ENCODE measurements at regions not wholly inside any gene's neighbourhood (a gene's known extent, or its start where the extent isn't known, plus 50 kb on each side); places are given as distances from the start of the nearest gene placed in this dataset.

GRCh38 chr3:155029941-155030340 lies 50.2 kb upstream of the MME start:
- Mint-ChIP-seq H3K4me1 (no peaks in the 10 kb centered on the region), H3K4me3 (no peak overlapping the region), H3K36me3 (no peaks in the 10 kb centered on the region), H3K9me3 (ENCODE audit: low read depth) (no peaks in the 10 kb centered on the region), H3K27ac (no peak overlapping the region), H3K27me3 (no peaks in the 10 kb centered on the region)
- DNase-seq (no peak), ATAC-seq (no peak)
- CTCF ChIA-PET = no interaction called here

GRCh38 chr3:155026999-155027591 lies 53.0 kb upstream of the MME start:
- ATAC-seq = no peak
- DNase-seq = no peak
- Mint-ChIP-seq H3K4me3 (no peak overlapping the region), H3K36me3 (no peaks in the 10 kb centered on the region), H3K27ac (no peak overlapping the region), H3K4me1 (no peaks in the 10 kb centered on the region), H3K27me3 (no peaks in the 10 kb centered on the region), H3K9me3 (ENCODE audit: low read depth) (no peaks in the 10 kb centered on the region)
- CTCF ChIA-PET = no interaction called here

- CTCF ChIA-PET = no interaction called here
- ATAC-seq = no peak
- Mint-ChIP-seq H3K4me1 (no peaks in the 10 kb centered on the region), H3K4me3 (no peak overlapping the region), H3K36me3 (no peaks in the 10 kb centered on the region), H3K27me3 (no peaks in the 10 kb centered on the region), H3K9me3 (ENCODE audit: low read depth) (peaks cover 3% of the 10 kb centered on the region), H3K27ac (no peak overlapping the region)
- DNase-seq = no peak
These were observed 56.0 kb upstream of the MME start for GRCh38 chr3:155024006-155024638.

- ATAC-seq = no peak
- Mint-ChIP-seq H3K9me3 (ENCODE audit: low read depth) (peaks cover 3% of the 10 kb centered on the region), H3K4me3 (no peak overlapping the region), H3K27me3 (no peaks in the 10 kb centered on the region), H3K36me3 (no peaks in the 10 kb centered on the region), H3K4me1 (no peaks in the 10 kb centered on the region), H3K27ac (no peak overlapping the region)
- CTCF ChIA-PET = no interaction called here
- no peak for DNase-seq
These were observed 57.2 kb upstream of the MME start for GRCh38 chr3:155022896-155023295.

GRCh38 chr3:155019575-155019974 lies 60.5 kb upstream of the MME start:
- Mint-ChIP-seq H3K9me3 (ENCODE audit: low read depth) (peaks cover 3% of the 10 kb centered on the region), H3K36me3 (no peaks in the 10 kb centered on the region), H3K27me3 (no peaks in the 10 kb centered on the region), H3K4me3 (no peak overlapping the region), H3K4me1 (no peaks in the 10 kb centered on the region), H3K27ac (no peak overlapping the region)
- CTCF ChIA-PET = no interaction called here
- no peak for ATAC-seq
- DNase-seq = no peak

GRCh38 chr3:155018621-155019330 lies 61.3 kb upstream of the MME start:
- H3K36me3 Mint-ChIP-seq = no peaks in the 10 kb centered on the region
- H3K4me1 Mint-ChIP-seq = no peaks in the 10 kb centered on the region
- ATAC-seq (no peak), DNase-seq (no peak)
- H3K27me3 Mint-ChIP-seq = no peaks in the 10 kb centered on the region
- peaks cover 3% of the 10 kb centered on the region for H3K9me3 Mint-ChIP-seq (ENCODE audit: low read depth)
- no peak overlapping the region for H3K27ac Mint-ChIP-seq
- CTCF ChIA-PET = no interaction called here
- no peak overlapping the region for H3K4me3 Mint-ChIP-seq

- ATAC-seq (no peak), DNase-seq (no peak)
- H3K36me3 Mint-ChIP-seq = no peaks in the 10 kb centered on the region
- CTCF ChIA-PET = no interaction called here
- H3K27ac Mint-ChIP-seq = no peak overlapping the region
- no peaks in the 10 kb centered on the region for H3K27me3 Mint-ChIP-seq
- no peak overlapping the region for H3K4me3 Mint-ChIP-seq
- H3K9me3 Mint-ChIP-seq (ENCODE audit: low read depth) = peaks cover 8% of the 10 kb centered on the region
- no peaks in the 10 kb centered on the region for H3K4me1 Mint-ChIP-seq
These were observed 64.2 kb upstream of the MME start for GRCh38 chr3:155015776-155016436.

GRCh38 chr3:155014953-155015352 lies 65.2 kb upstream of the MME start:
- no peak overlapping the region for H3K4me3 Mint-ChIP-seq
- DNase-seq (no peak), ATAC-seq (no peak)
- no peaks in the 10 kb centered on the region for H3K27me3 Mint-ChIP-seq
- H3K4me1 Mint-ChIP-seq = no peaks in the 10 kb centered on the region
- no peak overlapping the region for H3K27ac Mint-ChIP-seq
- peaks cover 8% of the 10 kb centered on the region for H3K9me3 Mint-ChIP-seq (ENCODE audit: low read depth)
- H3K36me3 Mint-ChIP-seq = no peaks in the 10 kb centered on the region
- CTCF ChIA-PET = no interaction called here

GRCh38 chr3:155013427-155013826 lies 66.7 kb upstream of the MME start:
- DNase-seq (no peak), ATAC-seq (no peak)
- no peaks in the 10 kb centered on the region for H3K36me3 Mint-ChIP-seq
- no peak overlapping the region for H3K27ac Mint-ChIP-seq
- H3K4me3 Mint-ChIP-seq = no peak overlapping the region
- peaks cover 5% of the 10 kb centered on the region for H3K9me3 Mint-ChIP-seq (ENCODE audit: low read depth)
- H3K4me1 Mint-ChIP-seq = no peaks in the 10 kb centered on the region
- H3K27me3 Mint-ChIP-seq = no peaks in the 10 kb centered on the region
- CTCF ChIA-PET = no interaction called here

GRCh38 chr3:155012584-155012983 lies 67.5 kb upstream of the MME start:
- DNase-seq = no peak
- Mint-ChIP-seq H3K4me1 (no peaks in the 10 kb centered on the region), H3K4me3 (no peak overlapping the region), H3K27ac (no peak overlapping the region), H3K36me3 (no peaks in the 10 kb centered on the region), H3K27me3 (no peaks in the 10 kb centered on the region), H3K9me3 (ENCODE audit: low read depth) (peaks cover 8% of the 10 kb centered on the region)
- CTCF ChIA-PET = no interaction called here
- no peak for ATAC-seq

GRCh38 chr3:155010416-155010815 lies 69.7 kb upstream of the MME start:
- Mint-ChIP-seq H3K36me3 (no peaks in the 10 kb centered on the region), H3K27me3 (no peaks in the 10 kb centered on the region), H3K4me3 (no peak overlapping the region), H3K27ac (no peak overlapping the region), H3K9me3 (ENCODE audit: low read depth) (peaks cover 8% of the 10 kb centered on the region), H3K4me1 (no peaks in the 10 kb centered on the region)
- DNase-seq (no peak), ATAC-seq (no peak)
- CTCF ChIA-PET = no interaction called here

GRCh38 chr3:155009217-155009616 lies 70.9 kb upstream of the MME start:
- H3K4me3 Mint-ChIP-seq = no peak overlapping the region
- no peaks in the 10 kb centered on the region for H3K27me3 Mint-ChIP-seq
- H3K9me3 Mint-ChIP-seq (ENCODE audit: low read depth) = peaks cover 8% of the 10 kb centered on the region
- H3K4me1 Mint-ChIP-seq = no peaks in the 10 kb centered on the region
- no peak for DNase-seq
- H3K27ac Mint-ChIP-seq = no peak overlapping the region
- no peaks in the 10 kb centered on the region for H3K36me3 Mint-ChIP-seq
- CTCF ChIA-PET = no interaction called here
- no peak for ATAC-seq

- CTCF ChIA-PET = no interaction called here
- Mint-ChIP-seq H3K9me3 (ENCODE audit: low read depth) (peaks cover 3% of the 10 kb centered on the region), H3K27ac (no peak overlapping the region), H3K4me1 (no peaks in the 10 kb centered on the region), H3K27me3 (no peaks in the 10 kb centered on the region), H3K4me3 (no peak overlapping the region), H3K36me3 (no peaks in the 10 kb centered on the region)
- no peak for DNase-seq
- ATAC-seq = no peak
These were observed 72.4 kb upstream of the MME start for GRCh38 chr3:155007729-155008128.

Measured in activated CD8-positive, alpha-beta memory T cell treated with anti-CD3 and anti-CD28 coated beads, Interleukin-2, amount 10 ng/mL, durations not matched to agents 7 days and 5 days (primary cell).